Neural progenitor cell (in vitro differentiated cells): ENCODE measurements at regions not wholly inside any gene's neighbourhood (a gene's known extent, or its start where the extent isn't known, plus 50 kb on each side); places are given as distances from the start of the nearest gene placed in this dataset.

ENCODE experiments used
- CTCF ChIP-seq: fragments of 200-600 bp; sonication (generic); IDR thresholded peaks from 2 replicates; pipeline ENCODE4 v1.5.1; 2017; ENCODE audit warnings: antibody characterized with exemption, mild to moderate bottlenecking
- EZH2 ChIP-seq: fragments of 200-600 bp; sonication (generic); IDR thresholded peaks from 2 replicates; pipeline ENCODE4 v1.6.1; 2017; ENCODE audit warnings: antibody characterized with exemption, mild to moderate bottlenecking, moderate library complexity

DNA sequence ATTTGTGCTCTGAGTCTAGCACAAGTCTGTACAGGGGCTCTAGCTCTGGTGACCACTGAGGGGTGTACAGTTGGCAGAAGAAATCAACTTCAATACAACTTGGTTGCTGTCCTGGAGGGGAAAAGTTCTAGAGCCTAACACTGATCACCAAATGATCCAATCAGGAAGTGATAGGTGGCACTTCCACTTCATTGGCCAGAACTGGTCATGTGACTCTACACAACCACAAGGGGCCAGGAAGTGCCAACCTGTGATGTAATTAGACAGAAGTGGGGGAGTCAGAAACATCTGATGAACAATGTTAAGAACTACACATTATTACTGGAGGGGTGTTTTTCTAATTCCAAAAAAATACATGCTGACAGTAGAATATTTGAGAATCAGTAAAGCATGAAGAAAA lies 401.6 kb downstream of the VRK1 start:
- TF ChIP-seq CTCF (no peak), EZH2 (no peak)
